Ovary (tissue), 1 donor: ENCODE measurements at regions not wholly inside any gene's neighbourhood (a gene's known extent, or its start where the extent isn't known, plus 50 kb on each side); places are given as distances from the start of the nearest gene placed in this dataset.

Source experiments
- EP300 ChIP-seq: sonication (generic); formaldehyde crosslinking; IDR thresholded peaks from one replicate; pipeline ENCODE4 v1.6.1; 2017; ENCODE audit warnings: antibody characterized with exemption
- POLR2A ChIP-seq: fragments of 450-650 bp; IDR thresholded peaks from one replicate; pipeline ENCODE4 v1.6.1; 2017; ENCODE audit warnings: antibody characterized with exemption, mild to moderate bottlenecking, moderate library complexity

- TF ChIP-seq POLR2A: no peak
- TF ChIP-seq EP300: no peak
Measured at GRCh38 chr5:90099099-90099498, 310.5 kb downstream of the CETN3 start.
